Putamen (tissue), 1 donor: ENCODE measurements at regions not wholly inside any gene's neighbourhood (a gene's known extent, or its start where the extent isn't known, plus 50 kb on each side); places are given as distances from the start of the nearest gene placed in this dataset.
"Not testable (repeated sequence)": the region's sequence is repeated elsewhere in the genome, so short reads cannot be mapped to it uniquely, and the experiment has no call there.

ENCODE experiments used
- DNase-seq: peaks from one replicate; pipeline ENCODE4 v3.0.0-alpha.2; 2016; ENCODE audit warnings: low spot score

GRCh38 chr3:5035113-5035512 lies 55.9 kb downstream of the BHLHE40 start:
- no peak for DNase-seq

GRCh38 chr3:5035692-5036391 lies 56.6 kb downstream of the BHLHE40 start:
- DNase-seq = no peak

GRCh38 chr3:5036392-5036766 lies 57.1 kb downstream of the BHLHE40 start:
- DNase-seq = no peak

DNA sequence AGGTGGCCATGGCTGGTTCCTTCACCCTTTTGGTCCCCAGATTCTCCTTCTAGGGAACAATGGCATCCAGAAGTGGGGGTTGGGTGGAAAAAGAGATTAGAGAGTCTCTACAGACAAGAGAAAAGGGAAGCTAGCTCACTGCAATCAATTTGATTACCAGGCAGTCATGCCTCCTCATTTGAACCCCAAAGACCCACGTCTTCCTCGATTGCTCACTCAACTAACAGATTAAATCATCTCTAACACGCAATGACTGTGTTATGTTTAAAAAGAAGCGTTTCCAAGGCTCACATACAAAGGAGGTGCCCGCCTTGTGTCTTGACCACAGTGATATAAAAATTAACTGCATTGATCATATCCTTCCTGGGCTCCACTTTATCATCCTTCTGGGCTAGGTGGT lies 57.6 kb downstream of the BHLHE40 start:
- no peak for DNase-seq

GRCh38 chr3:5039585-5039984 lies 60.3 kb downstream of the BHLHE40 start:
- DNase-seq = no peak

- no peak for DNase-seq
Measured at GRCh38 chr3:5041315-5041714, 62.1 kb downstream of the BHLHE40 start.

DNA sequence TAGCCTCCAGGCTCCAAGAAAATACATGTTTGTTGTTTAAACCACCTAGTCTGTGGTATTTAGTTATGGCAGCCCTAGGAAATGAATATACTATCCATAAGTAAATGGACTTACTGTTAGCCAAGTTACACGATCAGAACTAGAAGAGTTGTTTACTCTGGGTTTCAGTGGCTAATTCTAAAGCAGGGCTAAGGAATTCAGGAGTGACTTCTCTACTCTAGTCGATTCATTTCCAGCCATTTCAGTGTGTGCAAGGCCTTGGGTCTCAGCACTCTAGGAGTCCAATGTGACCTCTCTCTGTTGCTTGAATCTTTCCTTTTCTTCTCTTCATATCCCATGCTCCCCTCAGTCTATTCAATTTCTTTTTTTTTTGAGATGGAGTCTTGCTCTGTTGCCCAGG lies 66.7 kb downstream of the BHLHE40 start:
- DNase-seq = no peak

- no peak for DNase-seq
Measured at GRCh38 chr3:5047764-5048419, 68.7 kb downstream of the BHLHE40 start.

DNA sequence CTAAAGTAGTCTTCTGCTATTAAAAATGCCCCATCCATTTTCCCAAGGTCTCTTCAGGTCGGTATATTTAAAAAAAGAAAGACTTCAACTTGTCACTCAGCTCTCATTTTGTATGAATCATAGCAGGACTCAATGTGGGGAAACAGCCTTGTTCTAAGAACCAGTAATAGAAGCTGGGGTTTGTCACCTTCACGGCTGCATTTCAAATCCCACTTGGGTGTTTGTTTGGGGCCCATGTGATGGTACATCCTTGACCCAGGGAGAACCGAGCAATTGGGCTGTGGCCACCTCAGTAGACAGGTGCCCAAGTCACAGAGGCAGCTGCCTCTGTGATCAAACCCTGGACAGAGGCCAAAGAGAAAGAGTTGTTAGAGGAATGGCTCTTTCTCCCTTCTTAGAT lies 70.3 kb upstream of the ARL8B start:
- DNase-seq = peak; percentile 35

GRCh38 chr3:5052247-5052646 lies 69.8 kb upstream of the ARL8B start:
- DNase-seq = no peak

- DNase-seq = no peak
Measured at GRCh38 chr3:5053021-5053831, 68.9 kb upstream of the ARL8B start.

DNA sequence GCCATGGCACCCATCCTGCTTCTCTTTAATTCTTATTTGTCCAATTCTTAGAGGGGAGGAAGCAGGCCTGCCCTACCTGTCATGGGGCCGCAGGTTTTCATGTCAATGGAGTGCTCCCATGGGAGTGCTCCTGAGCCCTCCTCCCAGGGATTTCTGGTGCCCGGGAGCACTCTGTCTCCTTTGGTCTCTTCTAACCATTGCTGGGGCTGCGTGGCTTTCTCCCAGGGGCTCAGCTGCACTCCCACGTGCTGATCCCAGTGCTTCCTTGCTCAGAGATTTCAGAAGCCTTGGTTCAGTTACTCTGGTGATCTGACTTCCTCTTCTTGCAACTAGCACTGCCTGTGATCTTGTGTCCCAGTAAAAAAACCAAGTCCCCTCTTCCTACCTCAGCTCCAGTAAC lies 68.0 kb upstream of the ARL8B start:
- no peak for DNase-seq

DNA sequence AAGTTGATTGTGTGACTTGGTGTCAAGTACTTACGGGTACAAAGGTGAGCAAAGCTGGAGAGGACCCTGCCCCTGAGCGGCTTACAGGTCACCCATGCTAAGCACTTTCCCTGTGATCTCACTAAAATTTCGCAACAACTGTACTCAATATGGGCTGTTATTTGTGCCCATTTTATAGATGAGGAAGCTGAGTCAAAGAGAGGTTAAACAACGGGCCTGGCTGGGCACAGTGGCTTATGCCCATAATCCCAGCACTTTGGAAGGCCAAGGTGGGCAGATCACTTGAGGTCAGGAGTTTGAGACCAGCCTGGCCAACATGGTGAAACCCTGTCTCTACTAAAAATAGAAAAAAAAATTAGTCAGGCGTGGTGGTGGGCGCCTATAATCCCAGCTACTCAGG lies 67.5 kb upstream of the ARL8B start:
- DNase-seq = not testable (repeated sequence)

GRCh38 chr3:5055357-5056110 lies 66.6 kb upstream of the ARL8B start:
- DNase-seq = no peak

- no peak for DNase-seq
Measured at GRCh38 chr3:5056111-5056391, 66.0 kb upstream of the ARL8B start.

GRCh38 chr3:5057272-5057671 lies 64.8 kb upstream of the ARL8B start:
- no peak for DNase-seq

DNA sequence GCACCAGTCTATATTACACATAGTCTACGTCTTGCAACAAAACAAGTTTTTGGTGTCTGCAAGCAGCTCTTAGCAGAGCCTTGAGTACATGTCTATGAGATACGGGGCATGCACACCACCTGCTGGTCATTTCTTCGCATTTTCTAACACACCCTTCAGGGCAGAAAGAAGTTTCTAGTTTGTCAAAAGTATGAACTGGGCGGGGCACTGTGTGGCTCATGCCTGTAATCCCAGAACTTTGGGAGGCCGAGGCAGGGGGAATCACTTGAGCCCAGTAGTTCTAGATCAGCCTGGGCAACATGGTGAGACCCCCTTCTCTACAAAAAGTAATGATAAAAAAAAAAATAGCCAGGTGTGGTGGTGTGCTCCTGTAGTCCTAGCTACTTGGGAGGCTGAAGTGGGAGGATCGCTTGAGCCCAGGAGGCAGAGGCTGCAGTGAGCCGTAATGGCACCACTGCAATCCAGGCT lies 64.2 kb upstream of the ARL8B start:
- DNase-seq = peak; percentile 60

GRCh38 chr3:5058471-5058951 lies 63.6 kb upstream of the ARL8B start:
- no peak for DNase-seq

DNA sequence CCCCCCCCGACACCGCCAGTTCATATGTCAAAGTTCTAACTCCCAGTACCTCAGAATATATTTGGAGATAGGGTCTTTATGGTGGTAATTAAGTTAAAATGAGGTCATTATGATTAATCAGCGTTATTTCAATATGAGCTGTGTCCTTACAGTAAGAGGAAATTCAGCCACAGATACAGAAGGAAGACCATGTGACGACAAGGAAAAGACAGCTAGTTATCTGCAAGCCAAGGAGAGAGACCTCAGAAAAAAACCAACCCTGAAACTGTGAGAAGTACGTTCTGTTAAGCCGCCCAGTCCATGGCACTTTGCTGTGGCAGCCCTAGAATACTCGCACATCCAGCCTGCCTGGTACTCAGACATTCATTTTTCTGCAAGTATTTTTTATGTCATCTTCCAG lies 62.3 kb upstream of the ARL8B start:
- DNase-seq = no peak

GRCh38 chr3:5061218-5061569 lies 60.9 kb upstream of the ARL8B start:
- DNase-seq = no peak

DNA sequence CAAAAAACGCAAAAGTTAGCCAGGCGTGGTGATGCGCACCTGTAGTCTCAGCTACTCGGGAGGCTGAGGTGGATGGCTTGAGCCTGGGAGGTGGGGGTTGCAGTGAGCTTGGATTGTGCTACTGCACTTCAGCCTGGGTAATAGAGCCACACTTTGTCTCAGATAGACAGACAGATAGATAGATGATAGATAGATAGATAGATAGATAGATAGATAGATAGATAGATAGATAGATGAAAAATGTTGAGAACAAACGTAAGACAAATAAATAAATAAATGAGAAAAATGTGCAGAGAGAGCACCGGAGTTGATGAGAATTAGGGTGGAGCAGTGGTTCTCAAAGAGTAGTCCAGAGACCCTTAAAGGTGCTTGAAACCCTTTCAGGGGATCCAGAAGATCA lies 58.4 kb upstream of the ARL8B start:
- DNase-seq = no peak

GRCh38 chr3:5068531-5069050 lies 53.5 kb upstream of the ARL8B start:
- no peak for DNase-seq
